Germinal center (tissue), 1 donor: ENCODE measurements at regions not wholly inside any gene's neighbourhood (a gene's known extent, or its start where the extent isn't known, plus 50 kb on each side); places are given as distances from the start of the nearest gene placed in this dataset.
"Not testable (repeated sequence)": the region's sequence is repeated elsewhere in the genome, so short reads cannot be mapped to it uniquely, and the experiment has no call there.

Experiments
- DNase-seq: peaks from one replicate; pipeline ENCODE4 v3.0.0; 2012; ENCODE audit warnings: mixed read lengths, low spot score

DNA sequence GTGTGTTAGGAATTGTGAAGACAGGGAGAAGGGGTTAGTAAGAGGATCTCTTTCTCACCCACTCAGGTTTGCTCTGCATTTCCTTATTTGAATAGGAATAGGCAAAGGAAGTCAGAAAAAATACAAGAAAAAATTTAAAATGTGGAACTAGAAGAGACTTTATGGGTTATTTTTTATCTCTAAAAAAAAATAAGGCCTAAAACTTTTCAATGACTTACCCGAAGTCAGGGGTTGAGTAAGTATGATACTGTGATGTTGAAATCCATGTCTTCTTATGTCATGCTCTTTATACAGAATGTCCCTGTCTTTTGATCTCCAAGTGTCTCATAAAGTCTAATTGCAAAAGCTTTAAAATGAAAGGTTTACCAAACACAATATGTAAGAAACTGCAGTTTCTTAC lies 148.3 kb upstream of the PIK3R1 start:
- no peak for DNase-seq

DNA sequence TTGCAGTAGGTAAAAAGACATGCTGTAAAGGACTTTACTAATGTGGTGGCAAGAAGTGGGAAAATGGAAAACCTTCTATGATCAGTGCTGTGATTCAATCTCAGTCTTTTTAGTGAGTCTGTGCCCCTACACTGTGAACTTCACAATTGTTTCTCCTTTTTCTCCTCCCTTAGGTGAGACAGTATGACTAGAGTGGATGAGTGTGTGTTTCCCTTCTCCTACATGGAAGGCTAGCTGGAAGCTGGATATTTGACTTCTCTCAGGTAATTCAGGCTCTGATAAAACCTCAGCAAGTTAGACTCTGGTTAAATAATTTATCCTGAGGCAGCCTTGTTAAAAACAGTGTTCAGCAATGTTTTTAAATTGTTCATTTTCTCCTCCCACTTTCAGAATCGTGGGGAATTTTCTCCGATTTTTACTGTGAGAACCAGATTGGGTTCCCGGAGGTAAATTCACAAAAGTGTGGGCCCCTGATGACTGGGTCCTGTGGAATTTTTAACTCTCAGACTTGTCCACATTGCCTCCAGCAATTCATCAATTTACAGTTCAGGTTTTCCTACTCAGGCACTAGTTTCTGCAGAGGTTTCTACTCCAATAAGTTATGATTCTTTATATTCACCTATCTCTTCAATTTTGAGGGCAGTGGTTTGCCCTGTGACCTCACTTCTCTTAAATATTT lies 149.1 kb upstream of the PIK3R1 start:
- DNase-seq: no peak

DNA sequence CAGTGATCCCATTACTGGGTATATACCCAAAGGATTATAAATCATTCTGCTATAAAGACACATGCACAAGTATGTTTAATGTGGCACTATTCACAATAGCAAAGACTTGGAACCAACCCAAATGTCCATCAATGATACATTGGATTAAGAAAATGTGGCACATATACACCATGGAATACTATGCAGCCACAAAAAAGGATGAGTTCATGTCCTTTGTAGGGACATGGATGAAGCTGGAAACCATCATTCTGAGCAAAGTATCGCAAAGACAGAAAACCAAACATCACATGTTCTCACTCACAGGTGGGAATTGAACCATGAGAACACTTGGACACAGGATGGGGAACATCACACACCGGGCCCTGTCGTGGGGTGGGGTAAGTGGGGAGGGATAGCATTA lies 150.2 kb upstream of the PIK3R1 start:
- DNase-seq: not testable (repeated sequence)

DNA sequence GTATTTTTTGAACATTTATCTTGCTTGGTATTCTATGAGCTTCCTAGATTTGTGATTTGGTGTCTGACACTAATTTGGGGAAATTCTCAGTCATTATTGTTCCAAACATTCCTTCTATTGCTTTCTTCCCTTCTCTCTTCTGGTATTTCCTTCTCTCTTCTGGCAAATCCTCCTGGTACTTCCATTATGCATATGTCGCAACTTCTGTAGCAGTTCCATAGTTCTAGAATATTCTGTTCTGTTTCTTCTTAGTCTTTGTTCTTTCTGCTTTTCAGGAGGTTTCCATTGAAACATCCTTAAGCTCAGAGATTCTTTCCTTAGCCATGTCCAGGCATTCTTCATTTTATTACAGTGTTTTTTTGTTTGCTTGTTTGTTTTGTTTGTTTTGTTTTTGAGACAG lies 155.2 kb upstream of the PIK3R1 start:
- DNase-seq: no peak

DNA sequence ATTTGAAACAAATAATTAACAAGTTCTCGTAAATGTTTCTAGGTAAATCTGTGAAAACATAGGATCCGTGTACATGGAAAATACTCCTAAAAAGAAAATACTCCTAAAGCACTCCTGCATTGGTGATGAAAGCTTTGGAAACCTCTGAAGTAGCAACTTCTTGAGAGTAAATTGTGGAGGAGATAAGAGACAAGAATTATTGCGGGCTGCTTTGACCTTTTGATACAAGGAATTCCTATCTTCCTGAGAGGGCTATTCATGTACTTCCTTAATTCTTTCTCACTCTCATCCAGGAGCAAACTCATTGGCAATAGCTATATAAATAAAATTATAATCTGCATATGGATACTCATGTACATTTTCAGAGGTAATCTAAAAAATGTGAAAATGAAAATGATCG lies 158.4 kb upstream of the PIK3R1 start:
- DNase-seq: no peak

DNA sequence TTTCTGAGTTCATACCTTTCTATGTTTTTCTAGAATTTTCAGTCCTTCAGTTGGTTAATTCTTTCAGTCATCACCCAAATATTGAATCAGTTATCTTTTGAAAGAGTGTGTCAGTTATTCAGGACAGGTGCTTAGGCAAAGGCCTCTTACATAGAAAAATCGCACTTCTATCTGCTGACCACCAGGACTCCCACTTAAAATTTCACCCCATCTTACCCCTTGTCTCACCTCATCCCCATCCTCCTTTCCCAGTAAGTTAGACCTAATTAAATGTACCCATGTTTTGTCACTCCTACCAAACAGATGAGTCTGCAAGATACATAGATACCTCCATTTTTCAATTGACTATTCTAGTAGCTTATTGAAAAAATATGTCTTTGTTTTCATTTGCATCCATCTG lies 159.9 kb upstream of the PIK3R1 start:
- no peak for DNase-seq

DNA sequence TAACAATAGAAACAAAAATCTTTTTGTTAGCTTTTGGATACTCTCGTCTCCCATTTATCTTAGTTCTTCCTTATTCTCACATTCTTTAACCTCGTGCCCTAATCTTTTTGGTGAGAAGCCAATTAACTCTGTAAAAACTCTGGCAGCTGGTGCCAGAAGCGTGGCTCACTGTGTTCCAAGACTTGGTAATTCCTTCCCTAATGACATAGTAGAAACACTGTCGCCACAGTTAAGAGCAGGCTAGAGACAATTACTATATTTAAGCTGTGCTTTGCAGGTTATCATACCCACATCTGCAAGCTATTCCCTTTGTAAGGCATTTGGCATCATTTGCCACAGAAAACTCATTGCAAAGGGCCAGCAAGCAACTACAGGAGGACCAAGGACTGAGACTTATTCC lies 160.9 kb upstream of the PIK3R1 start:
- DNase-seq: no peak

DNA sequence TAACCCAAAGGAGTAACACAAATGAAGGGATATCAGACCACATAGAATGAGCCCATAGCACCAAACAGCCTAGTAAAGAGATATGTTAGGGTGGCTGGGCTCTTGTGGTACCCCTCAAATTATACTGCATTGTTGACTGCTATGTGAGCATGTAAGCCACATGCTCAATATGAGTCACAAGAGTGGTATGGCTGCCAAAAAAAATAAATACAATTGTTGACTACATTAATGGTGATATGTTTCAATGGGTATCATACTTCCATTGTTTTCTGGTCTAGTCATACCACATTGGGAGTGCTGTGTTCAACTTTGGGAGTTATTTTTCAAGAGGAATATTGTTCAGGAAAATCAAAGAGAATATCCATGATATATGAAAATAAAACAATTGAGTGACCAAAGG lies 162.4 kb upstream of the PIK3R1 start:
- DNase-seq: no peak

DNA sequence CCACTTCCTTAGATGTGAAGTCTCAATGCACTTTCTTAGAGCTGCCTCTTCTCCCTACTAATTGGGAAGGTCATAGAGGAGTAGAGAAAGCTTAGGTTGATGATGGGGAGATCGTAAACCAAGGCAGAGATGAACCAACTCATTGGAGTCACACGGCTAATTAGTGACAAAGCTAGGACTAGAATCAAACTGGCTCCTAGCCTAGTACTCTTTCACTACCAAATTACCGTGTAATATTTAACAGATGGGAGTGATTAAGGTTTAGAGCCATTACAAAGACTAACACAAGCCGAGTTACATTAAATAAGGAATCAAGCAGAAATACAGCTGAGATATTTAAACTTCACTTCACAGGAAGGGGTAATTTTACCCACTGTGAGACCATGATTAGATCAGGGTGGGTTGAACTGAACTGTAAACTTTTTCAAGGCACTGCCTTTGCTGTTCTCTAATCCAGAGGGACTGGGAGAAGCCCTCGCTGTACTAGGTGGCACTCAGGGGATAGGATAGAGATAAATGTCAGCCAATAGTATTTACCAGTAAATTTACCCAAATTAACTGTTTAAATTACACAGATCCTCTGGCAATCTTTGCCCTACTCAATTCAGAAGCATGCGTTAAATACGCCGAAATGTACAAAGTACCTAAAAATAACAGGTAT lies 166.4 kb upstream of the PIK3R1 start:
- no peak for DNase-seq

DNA sequence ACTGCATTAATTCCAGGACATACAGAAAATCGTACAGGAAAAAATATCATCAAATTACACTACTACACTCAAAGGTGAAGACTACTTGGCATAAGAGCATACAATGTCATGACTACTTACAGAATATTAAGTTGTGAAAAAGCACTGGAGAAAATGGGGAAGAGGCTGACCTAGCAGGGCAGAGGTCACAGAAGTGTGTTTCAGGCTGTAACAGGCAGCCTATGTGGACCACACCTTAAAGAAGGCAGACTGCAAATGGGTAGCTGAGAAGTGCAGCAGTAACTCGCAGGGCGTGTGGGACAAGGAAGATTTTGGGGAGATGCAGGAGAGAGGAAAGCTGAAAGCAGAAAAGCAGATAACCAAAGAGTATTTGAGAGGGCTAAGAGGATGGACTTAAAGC lies 167.0 kb upstream of the PIK3R1 start:
- no peak for DNase-seq

DNA sequence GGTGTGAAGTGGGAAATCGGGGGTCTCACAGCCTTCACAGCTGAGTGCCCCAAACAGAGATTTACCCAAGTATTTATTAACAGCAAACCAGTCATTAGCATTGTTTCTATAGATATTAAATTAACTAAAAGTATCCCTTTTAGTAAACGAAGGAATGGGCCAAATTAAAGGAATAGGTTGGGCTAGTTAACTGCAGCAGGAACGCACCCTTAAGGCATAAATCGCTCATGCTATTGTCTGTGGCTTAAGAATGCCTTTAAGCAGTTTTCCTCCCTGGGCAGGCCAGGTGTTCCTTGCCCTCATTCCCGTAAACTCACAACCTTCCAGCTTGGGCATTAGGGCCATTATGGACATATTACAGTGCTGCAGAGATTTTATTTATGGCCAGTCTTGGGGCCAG lies 167.5 kb upstream of the PIK3R1 start:
- DNase-seq: not testable (repeated sequence)

DNA sequence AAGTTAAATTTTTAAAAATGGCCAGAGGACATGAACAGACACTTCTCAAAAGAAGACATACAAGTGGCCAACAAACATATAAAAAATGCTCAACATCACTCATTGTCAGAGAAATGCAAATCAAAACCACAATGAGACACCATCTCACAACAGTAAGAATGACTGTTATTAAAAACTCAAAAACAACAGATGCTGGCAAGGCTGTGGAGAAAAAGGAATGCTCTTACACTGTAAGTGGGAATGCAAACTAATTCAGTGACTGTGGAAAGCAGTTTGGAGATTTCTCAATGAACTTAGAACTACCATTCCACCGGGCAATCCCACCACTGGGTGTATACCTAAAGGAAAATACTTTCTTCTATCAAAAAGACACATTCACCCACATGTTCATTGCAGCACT lies 168.5 kb upstream of the PIK3R1 start:
- DNase-seq: no peak

DNA sequence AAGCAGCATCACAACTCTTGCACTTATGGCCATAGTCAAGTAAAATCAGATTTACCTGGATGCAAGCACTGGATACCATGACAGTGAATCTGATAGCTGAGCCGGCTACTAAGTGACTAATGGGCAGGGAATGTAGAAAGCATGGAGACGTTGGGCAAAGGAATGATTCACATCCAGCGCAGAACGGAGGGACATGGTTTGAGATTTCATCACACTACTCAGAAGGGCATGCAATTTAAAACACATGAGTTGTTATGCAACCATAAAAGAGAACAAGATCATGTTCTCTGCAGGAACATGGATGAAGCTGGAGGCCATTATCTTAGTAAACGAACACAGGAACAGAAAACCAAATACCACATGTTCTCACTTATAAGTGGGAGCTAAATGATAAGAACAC lies 169.1 kb upstream of the PIK3R1 start:
- no peak for DNase-seq

DNA sequence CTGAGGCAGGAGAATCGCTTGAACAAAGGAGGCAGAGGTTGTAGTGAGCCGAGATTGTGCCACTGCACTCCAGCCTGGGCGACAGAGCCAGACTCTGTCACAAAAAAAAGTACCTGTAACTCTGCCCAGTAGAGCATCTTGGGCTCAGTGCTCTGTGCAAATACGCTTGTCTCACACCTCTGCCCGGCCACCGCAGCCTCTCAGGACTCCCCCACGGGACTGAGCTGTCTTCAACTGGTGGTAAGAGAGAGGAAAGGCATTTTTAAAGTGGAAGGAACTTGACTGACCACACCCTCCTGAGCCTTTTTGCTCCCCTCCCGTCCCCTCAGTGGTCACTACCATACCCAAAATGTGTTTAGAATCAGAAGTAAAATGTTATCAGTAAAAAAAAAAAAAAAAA lies 174.3 kb upstream of the PIK3R1 start:
- DNase-seq: peak; percentile 11

DNA sequence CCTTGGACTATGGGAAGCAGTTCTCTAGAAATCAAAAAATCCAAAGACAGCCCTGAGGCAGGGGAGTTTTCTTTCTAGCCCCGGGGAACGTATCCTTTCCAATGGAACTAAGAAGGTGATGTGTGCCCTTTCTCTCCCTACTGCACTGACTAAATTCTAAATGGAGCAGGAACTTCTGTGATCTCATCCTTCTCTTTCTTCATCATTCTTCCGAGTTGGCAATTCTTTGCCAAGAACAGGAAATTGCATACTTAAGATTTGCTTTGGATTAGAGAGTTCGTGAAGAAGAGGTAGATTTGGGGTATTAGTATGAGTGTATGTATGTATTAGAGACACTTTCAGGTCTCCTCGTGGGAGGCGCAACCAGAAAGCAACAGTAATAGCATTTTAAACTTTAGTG lies 178.0 kb upstream of the PIK3R1 start:
- no peak for DNase-seq

DNA sequence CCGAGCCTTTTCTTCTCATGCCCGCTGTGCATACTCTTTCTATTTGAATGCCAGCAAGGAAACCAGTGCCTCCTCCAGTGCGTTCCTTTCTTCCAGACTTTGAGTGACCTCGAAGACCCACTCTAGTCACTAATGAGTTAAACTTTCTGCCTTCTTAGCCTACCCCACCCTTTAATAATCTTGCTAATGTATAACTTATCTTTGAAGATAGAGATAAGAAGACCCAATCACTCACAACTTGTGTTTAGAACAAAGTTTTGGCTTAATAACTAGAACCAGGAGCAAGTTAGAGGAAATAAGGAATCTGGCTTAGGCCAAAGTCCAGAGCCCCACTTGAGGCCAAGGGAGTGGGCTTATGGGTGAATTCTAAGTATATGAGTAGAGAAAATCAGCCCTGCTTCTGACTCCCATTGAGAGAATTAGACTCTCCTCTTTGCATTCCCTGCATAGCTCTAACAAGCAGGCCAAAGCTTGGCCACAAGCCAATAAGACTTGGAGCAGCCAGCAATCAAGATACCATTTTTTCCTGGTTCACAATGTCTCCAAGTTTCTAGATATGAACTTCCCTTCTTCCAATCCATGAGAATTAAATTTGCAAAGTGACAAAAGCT lies 181.5 kb upstream of the PIK3R1 start:
- no peak for DNase-seq

DNA sequence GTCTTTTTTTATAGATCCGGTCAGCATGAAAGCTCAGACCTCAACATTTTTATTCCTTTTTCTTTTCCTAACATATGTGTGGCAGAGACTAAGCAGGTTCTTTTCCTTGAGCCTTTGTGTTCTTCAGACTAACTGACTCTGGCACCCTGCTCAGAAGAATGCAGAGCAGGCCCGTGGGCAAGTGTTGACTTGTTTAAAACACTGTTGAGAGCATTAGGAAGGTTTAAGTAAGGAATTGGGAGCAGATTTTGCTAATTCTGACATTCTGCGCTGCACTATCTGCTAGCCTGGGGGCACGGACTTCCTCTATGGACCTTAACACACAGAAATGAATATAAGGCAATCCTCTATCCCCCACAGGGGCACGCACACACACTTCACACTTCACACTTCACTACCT lies 182.5 kb upstream of the PIK3R1 start:
- DNase-seq: no peak

DNA sequence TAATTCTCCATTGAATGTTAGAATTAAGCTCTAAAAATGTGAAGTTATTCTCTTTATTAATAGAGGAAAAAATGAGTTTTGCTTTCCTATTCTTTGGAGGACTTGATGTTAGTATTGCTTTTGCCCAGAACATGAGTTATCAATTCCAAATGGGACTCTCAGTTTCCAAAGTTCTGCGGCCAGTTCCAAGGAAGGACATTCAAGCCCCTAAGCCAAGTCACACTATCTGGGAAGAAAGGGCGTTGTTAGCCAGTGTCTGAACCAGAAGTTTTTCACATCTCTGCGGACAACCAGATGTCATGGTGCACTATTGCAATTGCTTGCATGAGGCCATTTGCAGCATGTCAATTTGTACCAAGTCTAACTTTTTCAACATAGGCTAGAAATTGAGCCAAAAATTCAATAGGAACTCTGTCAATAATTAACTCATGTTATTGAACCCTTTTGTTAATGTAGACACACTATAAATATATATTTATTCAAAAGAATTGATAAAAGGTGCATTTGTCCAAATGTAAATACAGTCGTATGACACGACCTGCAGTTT lies 183.3 kb upstream of the PIK3R1 start:
- no peak for DNase-seq

DNA sequence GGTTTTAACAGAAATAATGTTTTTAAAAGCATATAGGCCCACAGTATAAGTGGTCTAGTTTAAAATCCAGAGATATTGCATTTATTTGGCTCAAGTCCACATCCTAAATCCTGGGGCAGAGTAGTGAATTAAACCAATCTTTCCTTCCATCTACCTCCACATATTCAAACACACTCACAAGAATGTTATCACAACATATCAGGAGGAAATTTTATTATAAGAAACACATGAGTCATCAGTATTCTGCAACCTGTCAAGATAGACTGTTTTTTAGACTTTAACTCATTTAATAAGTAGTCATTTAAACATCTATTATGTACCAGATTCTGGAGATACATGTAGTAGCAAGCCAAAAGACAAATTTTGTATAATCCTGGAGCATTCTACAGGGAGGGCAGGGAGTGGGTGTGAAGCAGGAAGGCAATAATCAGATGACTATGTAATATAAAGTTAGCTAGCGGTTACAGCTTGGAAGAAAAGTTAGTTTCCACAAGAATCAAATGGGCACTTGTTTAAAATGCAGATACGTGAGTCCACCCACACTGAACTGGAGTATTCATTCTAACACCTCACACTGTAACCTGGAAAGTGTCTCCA lies 187.3 kb upstream of the PIK3R1 start:
- no peak for DNase-seq

DNA sequence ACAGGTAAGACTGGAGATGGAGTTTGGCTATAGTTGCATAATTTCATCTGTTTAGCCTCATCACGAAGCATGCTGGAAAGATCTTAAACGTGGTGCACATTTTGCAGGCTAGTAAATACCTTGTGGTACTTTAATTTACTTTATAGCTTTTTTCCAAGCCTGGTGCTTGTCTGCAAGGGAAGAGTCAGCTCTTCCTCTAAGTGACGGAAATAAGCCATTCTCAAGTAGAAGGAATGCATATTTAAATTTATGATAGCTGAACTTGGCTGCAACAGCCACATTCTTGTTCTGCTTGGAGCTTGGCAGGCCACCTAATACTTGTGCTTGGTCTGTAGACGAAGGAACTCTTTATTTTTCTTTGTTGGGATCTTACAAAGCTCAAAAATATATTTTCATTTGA lies 188.0 kb upstream of the PIK3R1 start:
- no peak for DNase-seq

DNA sequence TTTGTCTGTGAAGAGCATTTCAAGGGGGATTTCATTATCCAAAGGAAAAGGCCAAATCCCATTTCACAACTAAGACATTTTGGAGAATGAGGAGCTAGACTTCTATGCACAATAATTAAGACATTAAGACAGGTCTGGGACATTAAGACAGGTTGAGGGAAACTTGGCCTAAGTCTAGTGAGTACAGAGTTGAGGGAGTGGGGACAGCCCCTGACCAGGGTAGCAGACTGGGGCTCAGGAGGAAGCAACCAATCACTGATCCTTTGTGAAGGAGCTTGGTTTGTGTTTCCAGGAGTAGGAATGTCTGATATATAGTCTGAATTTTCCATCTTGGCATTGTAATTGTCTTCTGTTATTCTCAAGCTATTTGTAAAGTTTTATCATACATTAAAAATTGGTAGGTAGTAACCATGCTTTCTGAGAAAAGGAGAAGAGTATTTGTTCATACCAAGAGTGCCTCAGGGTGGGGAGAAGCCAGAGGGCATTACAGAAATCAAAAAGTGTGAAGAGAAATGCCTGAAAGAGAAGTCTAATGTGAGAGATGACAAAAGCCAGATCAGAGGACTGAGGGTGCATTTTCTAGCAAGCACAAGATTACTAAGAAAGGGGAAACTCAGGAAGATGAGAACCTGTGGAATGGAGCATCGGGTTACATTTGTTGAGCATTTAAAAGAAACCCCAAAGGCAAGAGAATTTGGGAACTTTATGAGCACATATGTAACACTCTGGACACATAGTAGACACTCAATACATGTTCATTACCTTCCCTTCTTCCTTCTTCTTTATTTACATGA lies 189.3 kb upstream of the PIK3R1 start:
- DNase-seq: no peak

DNA sequence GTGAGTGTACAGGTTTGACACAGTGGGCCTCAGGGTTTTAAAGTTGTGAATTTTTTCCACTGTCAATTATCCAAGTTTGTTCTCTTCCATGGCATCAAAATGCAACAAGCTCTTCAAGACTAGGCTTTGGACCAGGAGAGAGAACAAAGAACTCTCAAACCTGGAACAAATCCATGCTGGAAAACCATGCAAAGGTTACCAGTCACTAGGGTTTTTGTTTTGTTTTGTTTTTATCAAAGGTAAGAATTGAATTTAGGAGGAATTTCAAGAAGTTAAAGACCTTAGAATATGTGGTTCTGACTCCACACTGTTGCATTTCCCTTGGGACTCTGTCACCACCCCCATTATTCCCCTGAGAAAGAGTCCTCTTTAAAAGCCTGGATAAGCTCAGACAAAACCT lies 191.1 kb upstream of the PIK3R1 start:
- no peak for DNase-seq
